Stimulated activated CD8-positive, alpha-beta memory T cell treated with anti-CD3 and anti-CD28 coated beads, Interleukin-4, amount 100 ng/mL, for 24 hours (primary cell): ENCODE measurements at regions not wholly inside any gene's neighbourhood (a gene's known extent, or its start where the extent isn't known, plus 50 kb on each side); places are given as distances from the start of the nearest gene placed in this dataset.

Experiments
- DNase-seq: peaks from one replicate; pipeline ENCODE4 v3.0.0-alpha.2; 2020; ENCODE audit warnings: low read depth

- DNase-seq, result no peak
Measured at GRCh38 chr20:60478533-60478932, 520.3 kb downstream of the CDH26 start.

DNA sequence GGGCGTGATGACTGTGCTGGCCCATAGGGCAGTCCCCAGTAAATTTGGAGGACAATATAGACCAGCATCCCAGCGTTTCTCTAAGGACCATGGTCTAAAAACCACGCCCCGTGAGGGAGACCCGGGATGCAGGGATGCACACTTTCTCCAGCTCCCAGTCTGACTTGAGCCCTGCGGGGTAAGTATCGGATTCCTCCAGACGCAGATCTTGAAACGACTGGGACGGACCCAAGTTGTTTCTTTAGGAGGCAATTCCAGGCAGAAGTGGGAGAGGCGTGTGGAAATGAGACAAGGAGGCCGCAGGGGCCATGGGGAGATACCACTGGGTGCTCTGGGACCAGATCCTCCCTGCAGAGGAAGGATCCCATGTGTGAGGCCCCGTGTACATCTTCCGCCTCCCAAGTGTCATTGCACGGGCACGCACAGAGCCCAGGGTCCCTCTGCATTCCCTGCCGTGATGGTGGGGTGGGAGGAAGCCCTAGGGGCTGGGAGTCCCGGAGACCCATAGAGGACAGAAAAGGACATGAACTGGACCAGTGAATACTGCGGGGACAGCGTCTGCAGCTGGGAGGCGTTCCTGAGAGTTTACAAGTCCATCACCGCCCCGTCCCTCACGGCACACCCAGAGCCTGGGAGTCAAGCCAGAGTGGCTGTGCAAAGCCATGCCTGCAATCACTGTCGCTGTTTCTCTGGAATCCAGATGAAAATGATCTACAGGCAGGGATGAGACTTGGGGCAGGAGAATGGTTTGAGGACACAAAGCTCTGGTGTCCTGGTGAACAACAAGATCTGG, 522.9 kb downstream of the CDH26 start:
- no peak for DNase-seq

DNA sequence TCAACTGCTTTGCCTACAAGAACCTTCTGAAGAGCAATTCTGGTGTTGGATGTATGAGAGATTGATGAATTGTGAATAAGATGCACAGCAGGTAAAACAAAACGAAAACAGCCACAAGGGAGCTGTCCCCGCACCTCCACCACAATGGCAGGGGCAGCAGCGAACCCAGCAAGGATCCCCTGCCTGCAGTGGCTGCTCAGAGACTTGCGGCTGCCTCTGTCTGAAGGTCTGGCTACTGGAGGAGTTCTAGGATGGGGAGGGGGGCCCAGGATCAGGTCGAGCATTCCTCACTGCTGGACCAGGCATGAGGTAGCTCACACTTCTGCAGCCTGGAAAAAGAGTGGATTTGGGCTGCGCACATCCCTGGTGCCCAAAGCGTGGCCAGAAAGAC, 523.5 kb downstream of the CDH26 start:
- DNase-seq, result no peak

- DNase-seq, result no peak
Measured at GRCh38 chr20:60482221-60483008, 524.2 kb downstream of the CDH26 start.

DNA sequence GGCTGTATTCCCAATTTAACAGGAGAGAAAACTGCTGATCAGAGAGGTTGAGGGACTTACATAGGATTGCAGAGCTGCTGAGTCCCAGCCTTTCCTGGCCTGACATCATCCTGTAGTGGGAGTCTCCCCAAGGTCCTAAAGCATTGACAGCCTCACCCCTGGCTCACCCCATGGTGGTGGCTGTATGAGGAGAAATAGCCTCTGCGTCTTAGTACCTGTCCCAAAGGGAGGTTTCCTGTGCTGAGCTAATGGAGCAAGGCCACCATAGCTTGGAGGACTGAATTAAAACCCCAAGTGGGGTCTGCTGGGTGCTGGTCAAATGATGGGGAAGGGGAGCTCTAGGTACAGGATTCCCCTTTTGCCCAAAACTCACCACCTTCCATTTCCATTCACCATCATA, 525.1 kb downstream of the CDH26 start:
- DNase-seq, result no peak

GRCh38 chr20:60484316-60484715, 526.1 kb downstream of the CDH26 start:
- no peak for DNase-seq

GRCh38 chr20:60485012-60485760, 527.0 kb downstream of the CDH26 start:
- DNase-seq, result no peak

DNA sequence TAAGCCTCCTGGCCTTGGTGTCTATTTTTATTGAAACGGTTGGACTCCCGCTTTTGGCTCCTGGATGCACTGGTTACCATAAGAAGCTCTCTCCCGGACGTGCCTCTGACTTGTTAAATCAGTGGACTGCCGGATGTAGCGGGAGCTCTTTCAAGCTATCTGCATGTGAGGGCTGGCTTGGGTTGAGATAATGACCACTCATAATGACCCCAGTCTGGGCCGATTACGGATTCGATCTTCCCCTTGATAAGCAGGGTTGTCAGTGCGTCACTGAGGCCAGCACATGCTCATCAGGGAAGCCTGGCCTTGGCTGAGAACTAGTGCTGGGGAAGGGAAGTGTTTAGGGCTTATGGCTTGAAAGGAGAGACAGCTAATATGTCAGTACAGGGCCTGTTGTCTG, 528.1 kb downstream of the CDH26 start:
- DNase-seq, result no peak

GRCh38 chr20:60486937-60487336, 528.7 kb downstream of the CDH26 start:
- DNase-seq, result no peak

DNA sequence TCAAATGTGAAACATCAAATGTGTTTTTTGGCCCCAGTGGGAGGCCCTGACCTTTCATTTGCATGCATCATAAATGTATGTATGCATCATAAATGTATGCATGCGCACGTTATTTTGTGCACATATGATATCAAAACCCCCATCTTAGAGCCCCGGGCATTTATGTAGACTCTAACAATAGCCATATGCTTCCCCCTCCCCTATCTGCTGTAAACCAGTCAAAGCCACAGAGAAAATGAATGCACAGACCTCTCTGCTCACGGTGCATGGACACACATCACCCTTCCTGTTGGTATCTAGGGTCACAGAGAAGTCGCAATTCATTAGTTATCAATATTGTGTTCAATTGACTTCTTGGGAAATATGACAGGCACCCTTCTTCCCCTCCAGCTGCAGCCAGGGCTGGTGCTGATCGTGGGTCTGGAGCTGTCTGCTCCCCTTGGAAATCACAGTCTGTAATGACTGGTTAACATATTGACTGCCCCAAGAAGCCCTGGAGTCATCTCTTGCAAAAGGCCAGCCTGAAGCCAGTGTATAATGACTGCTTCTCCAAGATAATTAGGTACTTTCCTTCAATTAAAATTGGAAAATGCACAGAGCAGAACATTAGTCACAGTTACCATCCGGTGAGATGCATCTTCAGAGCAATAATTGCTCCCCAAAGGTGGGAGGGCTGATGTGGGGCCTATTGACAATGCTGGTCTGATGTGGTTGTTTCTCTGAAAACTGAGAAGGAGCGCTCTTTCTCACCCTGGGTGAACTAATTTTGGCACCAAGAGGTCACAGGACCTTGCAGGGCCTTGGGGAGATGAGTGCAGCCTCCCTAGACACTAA, 532.2 kb downstream of the CDH26 start:
- DNase-seq, result no peak

DNA sequence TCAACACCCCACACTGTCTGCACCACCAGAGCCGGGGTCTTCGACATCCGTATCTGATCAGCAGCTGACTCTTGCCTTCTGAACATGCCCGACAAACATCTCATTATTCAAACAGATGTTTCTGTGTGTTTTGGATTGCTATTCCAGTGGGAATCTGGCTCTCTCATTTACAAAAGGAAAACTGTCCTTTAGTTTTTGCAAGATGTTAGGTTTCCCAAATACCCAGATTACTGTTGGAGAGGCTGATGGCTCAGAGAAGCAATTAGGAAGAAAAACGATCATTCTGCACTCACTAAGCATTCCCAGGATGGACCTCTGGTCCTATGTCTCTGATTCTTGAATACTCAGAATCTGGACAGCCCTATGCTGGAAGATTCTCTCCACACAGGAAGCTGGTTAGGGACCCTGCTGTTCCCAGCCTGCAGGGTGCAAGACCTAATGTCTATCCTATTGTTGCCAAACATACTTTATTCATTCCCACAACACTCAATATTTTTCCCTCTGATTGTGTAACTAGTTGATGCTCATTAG, 532.9 kb downstream of the CDH26 start:
- DNase-seq, result no peak

- no peak for DNase-seq
Measured at GRCh38 chr20:60494476-60494875, 536.3 kb downstream of the CDH26 start.

DNA sequence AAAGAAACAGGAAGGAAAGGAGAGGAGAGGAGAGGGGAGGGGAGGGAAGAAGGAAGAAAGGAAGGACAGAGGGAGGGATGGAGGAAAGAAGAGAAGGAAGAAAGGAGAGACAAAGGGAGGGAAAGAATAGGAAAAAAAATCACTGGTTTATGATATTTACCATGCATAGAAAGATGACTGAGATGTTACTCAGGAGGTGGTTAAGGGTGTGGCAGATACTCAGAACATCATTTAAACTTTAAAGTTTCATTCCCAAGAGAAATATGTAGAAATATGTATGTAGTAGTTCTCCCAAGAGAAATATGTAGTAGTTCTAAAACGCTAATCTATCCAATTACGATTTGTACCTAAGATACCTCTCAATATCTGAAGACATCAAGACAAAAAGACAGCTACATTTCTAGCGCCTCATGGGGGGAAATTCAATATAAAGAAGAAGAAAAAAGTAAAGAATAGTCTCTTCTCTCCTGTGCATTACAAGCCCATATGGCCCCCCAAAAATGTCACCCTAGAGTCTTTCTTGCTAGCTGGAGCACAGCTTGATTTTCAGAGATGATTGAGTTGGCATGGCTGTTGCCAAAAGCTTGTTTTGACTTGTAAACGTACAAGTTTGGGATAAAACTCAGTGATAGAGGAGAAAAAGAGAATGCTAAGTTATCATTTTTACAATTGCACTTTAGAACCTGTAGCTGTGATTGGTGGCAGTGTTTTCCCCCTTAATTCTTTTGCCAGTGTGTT, 539.2 kb downstream of the CDH26 start:
- no peak for DNase-seq

DNA sequence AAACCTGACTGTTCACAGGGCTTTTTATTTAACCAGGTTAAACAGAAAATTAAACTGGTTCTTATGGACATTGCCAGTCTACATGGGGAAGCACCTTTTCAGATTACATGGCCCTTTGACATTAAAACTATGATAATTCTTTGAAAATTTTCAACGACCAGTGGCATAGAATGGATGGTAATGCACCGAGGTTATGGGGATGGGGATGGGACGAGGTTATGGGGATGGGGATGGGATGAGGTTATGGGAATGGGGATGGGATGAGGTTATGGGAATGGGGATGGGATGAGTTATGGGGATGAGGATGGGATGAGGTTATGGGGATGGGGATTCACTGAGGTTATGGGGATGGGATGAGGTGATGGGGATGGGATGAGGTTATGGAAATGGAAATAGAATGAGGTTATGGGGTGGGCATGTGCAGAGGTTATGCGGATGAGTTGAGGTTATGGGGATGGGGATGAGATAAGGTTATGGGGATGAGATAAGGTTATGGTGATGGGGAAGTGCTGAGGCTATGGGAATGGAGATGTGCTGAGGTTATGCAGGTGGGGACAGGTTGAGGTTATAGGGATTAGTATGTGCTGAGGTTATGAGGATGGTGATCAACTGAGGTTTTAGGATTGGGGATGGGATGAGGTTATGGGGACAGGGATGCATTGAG, 541.9 kb downstream of the CDH26 start:
- DNase-seq, result no peak

- DNase-seq, result no peak
Measured at GRCh38 chr20:60501048-60501447, 542.8 kb downstream of the CDH26 start.

- DNase-seq, result no peak
Measured at GRCh38 chr20:60502881-60503280, 544.7 kb downstream of the CDH26 start.

- DNase-seq, result no peak
Measured at GRCh38 chr20:60505423-60505822, 547.2 kb downstream of the CDH26 start.

- no peak for DNase-seq
Measured at GRCh38 chr20:60506061-60506460, 547.8 kb downstream of the CDH26 start.

DNA sequence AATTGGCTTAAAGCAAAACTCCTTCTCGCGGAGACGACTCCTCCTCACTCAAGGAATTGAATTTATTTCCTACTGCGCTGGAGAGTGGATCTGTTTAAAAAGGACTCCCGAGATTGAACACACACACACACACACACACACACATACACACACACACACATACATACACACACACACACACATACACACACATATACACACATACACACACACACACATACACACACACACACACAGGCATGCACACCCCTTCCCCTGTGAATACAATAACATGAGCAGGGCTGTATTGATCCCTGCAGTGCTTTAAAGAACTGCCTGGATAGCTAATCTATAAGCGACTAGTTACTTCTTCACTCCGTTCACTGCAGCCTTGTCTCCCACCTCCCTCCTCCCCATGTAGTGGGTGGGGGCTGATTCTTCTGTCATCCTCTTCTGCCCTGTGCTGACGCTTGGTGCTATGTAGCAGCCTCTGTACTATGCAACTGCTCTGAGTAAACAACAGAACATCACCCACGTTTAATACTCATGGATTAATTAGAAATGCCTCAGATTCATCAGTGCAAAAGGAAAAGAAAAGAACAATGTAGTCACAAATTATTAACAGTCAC, 549.0 kb downstream of the CDH26 start:
- DNase-seq, result no peak

GRCh38 chr20:60509407-60509806, 551.2 kb downstream of the CDH26 start:
- DNase-seq, result no peak
